GM21737 (cell line): ENCODE measurements at regions not wholly inside any gene's neighbourhood (a gene's known extent, or its start where the extent isn't known, plus 50 kb on each side); places are given as distances from the start of the nearest gene placed in this dataset.
"Not testable (repeated sequence)": the region's sequence is repeated elsewhere in the genome, so short reads cannot be mapped to it uniquely, and the experiment has no call there.

Experiments used
- ATAC-seq: cut with Tn5 transposase; IDR thresholded peaks from one replicate; pipeline ENCODE4 v1.9.1; 2021; ENCODE audit warnings: mild to moderate bottlenecking, moderate library complexity; ENCODE audit not compliant: unreplicated experiment

DNA sequence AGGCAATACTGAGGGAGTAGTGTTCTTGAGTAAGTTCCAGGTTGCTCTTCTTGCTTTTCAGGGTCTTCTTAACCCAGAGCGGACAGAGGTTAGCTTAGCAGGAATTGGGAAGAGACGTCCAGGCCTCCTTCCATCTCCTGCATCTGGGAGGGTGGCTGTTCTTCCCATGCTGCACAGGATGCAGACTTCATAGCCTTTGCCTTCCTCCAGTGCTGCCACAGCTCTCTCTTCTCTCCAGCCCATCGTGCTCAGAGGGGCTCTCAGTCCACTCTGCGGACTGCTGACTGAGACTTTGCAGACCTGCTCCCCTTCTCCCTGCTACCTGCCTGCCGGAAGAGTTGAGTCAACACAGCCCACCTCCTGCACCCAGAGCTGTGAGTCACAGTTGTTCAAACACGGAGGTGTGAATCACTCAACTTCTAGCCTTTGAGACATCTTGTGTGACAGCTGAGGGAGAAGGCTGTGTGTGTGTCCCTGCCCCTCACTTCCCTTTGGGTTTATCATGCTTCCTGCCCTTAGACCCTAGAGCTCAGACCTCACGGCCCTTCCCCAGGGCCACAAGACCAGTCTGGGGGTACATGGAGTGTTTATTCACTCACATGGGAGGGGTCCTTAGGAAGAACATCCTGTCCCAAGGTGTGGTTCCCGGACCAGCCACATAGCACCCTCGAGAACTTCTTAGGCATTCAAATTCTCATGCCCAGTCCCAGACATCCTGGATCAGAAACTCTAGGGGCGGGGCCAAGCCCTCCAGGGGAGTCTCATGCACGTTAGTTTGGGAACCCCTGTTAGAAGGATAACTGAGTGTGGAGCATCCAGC is 158.3 kb upstream of the CACNA1E start:
- ATAC-seq: no peak

DNA sequence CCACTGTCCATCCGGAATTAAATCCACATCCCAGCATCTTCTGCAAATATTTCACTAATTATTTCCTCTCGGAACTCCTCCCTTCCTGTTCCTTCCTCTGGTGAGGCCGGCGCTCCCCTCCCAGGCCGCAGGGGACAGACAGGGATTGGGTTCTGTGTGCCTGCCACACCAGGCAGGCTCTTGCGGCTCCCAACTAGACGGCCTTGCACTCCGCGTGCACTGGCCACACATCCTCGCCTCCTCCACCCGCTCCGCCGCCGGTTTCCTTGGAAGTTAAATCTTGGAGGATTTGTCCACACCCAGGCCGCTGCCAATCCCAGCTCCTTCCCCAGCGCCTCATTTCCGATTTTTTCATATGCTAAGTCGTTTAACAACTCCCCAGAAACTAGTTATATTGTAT is 157.6 kb upstream of the CACNA1E start:
- ATAC-seq: not testable (repeated sequence)

DNA sequence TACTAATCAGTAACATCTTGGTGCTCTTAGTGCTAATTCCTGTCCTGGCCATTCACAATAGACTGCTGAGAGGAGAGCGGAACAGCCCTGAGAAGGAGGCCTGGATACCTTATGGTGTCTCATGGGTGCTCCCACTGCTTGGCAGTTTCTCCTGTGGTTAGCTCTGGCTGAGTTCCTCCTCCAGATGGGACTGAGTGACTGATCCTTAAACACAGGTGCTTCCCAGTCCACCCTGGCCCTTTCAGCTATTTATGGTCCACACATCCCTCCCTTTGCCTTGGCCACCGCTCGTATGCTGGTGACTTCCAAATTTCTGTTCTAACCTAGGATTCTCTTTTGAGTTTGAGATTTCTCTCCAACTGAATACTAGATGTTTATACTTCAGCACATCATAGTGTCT is 157.0 kb upstream of the CACNA1E start:
- ATAC-seq: no peak

DNA sequence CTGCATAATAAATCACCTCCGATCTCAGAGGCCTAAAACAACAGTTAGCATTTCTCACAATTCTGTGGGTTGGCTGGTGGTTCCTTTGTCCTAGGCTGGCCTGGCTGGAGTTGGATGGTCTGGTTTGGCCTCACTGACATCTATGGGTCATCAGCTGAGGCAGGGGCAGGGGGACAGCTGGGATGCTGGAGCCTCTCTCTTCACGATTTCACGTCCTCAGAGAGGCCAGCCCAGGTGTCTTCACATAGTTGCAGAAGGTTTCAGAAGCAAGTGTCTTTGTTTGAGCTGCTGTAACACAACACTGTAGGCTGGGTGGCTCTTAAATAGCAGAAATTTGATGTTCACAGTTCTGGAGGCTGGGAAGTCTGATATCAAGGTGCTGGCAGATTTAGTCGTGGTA is 155.5 kb upstream of the CACNA1E start:
- ATAC-seq: no peak

DNA sequence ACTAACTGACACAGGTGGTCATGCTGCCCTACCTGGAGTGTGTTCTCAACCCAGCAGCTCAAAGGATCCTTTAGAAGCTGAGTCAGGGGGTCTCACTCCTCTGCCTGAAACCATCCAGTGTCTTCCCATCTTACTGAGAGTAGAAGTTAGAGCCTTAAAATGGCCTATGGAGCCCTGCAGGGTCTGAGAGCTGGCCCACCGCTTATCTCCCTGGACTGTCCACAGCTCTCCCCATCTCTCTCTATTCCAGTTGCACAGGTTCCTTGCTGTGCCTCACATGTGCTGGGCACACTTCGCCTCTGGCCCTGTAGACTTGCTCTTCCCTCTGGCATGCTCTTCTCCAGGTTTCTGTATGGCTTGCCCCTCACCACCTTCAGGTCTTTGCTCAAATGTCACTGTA is 148.6 kb upstream of the CACNA1E start:
- ATAC-seq: no peak

DNA sequence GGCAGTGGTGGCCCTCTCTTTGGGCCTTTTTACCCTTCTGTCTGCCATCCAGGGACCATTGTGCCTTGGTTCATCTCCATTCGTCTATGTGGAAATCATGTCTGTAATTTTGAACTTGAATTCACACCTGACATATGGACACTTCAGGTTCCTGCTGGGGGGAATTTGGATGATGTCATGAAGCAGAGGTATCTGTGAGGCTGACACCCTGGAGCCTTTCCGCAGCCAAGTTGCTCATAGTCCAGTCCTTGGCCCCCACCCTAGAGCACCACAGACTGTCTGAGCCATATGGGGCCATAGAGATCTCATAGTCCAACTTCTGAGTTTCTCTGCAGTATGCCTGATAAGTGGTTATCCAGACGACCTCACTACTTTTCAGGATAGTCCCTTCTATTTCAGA is 147.7 kb upstream of the CACNA1E start:
- no peak for ATAC-seq

DNA sequence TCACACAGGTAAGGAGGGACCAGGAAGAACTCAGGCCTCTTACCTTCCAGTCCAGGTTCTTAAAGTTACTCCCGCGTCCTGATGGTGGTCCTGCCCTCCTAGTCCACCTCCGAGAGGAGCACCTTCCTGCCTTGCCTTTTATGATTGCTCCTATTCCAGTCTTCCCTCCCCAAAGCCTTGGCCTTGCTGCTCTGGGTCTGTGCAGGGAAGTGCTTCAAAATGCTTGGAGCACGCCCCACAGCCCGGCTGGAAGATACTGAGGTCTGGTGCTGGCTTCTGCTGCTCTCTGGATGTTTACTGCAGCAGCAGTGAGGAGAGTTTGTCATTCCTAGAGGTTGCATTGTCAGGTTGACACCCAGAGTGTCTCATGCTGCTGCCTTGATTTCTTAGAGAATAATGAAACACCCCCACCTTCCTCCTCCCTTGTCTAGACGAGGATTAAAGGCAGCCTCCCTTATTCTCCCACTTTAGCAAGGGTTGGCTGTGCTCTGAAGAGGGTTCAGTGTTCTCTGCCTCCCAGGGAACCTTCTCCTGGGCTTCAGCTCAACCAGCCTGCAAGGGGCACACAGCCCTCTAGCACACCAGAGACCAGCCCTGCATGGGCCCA is 142.2 kb upstream of the CACNA1E start:
- ATAC-seq: no peak

DNA sequence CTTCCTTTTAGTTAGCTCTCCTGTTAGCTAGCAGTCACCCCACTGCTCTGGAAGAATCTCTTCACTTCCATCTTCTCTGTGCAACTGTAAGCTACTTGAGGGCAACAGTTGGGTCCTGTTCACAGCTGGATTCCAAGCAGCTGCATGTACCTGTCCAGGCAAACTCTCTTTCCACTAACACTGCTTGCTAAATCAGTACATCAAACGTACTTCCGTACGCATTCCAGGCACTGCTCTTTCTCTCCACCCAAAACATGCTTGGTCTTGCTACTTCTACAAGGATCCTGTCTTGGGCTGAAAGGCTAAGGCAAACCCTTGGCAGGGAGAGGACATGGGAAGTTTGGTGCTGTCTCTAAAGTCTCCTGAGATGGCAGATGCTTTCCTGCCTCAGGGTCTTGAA is 139.2 kb upstream of the CACNA1E start:
- no peak for ATAC-seq

DNA sequence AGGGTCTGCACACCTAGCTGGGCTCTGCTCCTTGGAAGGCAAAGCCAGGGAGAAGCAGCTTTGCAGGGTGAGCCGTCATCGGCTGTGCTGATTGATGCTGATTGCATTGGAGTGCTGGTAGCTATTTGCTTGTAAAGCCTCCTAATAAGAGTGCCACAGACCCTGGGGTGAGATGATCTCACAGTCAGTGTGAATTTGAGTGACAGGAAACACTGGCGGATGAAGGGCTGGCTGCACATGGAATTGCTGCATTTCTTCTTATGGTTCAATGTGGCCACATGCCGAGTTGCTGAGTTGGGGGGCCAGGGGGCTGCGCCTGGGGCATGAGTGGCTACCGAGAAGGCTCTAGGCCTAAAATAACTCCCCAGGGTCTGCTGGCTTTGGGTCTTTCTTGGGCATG is 138.2 kb upstream of the CACNA1E start:
- no peak for ATAC-seq

DNA sequence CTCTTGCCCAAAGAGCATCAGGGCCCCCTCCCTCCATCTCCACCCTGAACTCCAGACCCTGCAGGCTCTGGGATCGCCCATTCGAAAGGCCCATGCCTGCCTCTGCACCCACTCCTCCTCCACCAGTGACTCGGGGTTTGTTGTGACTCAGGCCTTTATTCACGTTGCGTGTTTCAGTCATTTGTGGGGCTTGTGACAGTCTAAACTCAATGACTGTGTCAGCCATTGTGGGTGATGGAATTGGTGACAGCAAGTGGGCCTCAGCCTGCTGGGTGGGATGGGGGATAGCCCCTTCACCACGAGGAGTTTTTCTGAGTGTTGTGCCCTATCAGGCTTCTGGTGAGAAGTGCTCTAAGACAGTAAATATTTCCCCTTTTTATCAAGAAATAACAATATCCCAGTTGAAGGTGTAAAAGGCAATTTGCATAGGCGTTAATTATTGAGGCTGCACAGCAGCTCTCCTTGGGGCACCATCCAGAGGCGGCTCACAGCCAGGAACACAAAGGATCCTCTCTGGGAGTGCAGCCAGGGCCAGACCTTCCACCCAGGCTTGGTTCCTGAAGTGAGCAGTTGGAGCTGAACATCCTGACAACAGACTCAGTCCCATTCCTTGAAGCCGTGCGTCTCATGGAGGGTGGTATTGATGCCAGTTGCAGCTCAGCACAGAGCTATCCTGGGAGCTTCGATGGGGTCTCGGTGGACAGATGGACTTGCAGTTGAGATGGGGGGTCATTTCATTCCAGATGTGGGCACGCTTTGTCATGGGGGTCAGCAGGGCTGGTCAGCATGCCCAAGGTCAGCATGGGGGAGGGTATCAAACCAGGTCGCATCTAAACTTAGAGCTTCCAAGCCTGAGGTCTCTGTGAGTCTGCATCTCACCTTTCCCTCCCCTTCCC is 135.6 kb upstream of the CACNA1E start:
- ATAC-seq: no peak

DNA sequence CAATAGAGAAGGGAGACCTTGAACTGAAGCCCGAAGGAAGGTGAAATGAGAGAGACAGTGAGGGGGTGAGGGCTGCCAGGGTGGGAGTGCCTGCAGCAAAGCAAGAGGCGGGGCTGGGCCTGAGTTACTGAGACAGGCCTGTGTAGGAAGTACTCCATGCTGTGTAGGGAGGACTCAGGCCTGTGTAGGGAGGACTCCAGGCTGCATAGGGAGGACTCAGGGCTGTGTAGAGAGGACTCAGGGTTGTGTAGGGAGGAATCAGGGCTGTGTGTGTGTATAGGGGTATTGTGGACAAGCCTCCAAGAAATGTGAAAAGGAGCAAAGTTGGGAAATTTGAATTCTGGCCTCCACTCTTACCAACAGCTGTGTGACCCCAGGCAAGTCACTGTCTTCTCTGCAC is 133.8 kb upstream of the CACNA1E start:
- no peak for ATAC-seq

DNA sequence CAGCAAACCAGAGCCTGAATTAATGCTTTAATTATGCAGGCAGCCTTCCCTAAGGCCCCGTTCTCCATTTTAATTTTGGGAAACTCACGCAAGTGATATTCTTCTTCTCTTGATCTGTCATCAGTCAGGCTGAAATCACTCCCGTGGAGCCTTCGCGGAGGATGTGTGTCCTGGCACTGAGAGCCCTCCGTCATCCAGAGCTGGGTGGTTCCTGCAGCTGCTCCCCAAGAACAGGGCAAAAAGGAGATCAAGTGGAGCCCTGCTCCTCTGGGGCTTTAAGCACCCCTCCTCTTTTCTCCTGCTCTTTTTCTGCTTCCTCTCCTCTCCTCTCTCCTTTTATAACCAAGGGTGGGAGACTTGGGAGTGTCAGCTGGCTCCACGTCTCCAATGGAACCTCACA is 133.2 kb upstream of the CACNA1E start:
- ATAC-seq: no peak

DNA sequence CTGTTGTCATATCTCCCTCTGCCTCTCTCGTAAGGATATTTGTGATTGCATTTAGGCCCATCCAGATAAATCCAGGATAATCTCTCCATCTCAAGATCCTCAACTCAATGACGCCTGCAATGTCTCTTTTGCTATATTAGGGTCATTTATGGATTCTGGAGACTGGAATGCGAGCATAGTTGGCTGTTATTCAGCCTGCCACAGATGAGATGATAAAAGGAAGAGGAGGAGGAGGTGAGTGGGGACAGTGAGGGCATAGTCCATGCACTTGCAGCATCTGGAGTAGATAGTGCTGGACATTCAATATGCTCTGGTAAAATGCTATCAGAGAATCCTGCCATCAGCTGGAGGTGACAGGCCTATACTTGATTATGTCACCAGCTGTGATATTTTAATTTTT is 131.6 kb upstream of the CACNA1E start:
- ATAC-seq: no peak

DNA sequence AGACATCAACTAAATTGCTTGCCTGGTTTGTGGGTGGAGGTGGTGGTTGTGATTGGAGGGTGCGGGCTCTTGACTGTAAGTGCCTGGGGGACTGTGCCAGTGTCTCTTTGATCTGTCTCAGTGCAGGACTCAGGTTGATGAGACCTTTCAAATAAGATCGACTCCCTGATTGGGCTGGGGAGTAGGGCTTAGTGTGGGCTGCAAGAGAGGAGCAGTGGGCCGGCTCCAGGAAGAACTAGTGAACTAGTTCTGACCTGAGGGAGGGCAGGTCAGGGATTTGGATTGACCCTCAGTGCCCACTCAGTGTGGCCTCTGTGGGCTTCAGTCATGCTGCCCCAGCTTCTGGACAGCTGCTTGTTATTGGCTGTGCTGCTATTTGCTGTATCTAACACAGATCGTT is 130.6 kb upstream of the CACNA1E start:
- no peak for ATAC-seq

DNA sequence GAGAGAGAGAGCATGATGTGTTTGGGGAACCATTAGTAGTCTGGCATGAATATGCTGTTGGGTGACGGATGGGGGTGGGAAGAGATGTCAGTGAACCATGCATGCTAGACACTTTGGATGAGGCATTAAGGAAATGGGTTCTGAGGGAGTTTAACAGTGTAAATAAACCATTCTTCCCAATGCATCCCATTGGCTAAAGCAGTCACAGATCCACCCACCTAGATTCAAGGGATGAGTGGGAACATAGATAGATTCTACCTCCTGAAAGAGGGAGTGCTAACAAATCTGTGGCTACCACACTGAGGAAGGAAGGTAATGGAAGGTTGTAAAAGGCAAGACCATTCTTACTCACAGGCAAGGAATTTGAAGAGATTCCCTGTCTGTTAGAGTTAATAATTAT is 129.8 kb upstream of the CACNA1E start:
- ATAC-seq: no peak

DNA sequence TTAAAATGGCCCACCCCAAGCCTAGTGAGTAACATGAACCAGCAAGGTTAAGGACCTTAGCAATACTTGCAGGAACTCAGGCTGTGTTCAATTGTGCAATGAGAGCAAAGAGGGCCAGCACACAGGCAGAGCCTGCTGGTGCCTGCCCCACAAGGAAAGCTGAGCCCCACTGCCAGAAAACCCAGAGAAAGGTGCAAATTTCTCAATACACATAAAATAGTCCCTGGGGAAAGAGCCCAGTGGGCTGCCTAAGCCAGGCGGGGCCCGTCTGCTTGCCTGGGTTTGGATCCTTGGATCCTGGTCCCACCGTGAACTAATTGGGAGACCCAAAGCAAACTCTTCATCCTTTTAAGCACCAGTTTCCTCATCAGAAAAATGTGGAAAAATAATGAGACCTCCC is 128.5 kb upstream of the CACNA1E start:
- ATAC-seq: no peak

DNA sequence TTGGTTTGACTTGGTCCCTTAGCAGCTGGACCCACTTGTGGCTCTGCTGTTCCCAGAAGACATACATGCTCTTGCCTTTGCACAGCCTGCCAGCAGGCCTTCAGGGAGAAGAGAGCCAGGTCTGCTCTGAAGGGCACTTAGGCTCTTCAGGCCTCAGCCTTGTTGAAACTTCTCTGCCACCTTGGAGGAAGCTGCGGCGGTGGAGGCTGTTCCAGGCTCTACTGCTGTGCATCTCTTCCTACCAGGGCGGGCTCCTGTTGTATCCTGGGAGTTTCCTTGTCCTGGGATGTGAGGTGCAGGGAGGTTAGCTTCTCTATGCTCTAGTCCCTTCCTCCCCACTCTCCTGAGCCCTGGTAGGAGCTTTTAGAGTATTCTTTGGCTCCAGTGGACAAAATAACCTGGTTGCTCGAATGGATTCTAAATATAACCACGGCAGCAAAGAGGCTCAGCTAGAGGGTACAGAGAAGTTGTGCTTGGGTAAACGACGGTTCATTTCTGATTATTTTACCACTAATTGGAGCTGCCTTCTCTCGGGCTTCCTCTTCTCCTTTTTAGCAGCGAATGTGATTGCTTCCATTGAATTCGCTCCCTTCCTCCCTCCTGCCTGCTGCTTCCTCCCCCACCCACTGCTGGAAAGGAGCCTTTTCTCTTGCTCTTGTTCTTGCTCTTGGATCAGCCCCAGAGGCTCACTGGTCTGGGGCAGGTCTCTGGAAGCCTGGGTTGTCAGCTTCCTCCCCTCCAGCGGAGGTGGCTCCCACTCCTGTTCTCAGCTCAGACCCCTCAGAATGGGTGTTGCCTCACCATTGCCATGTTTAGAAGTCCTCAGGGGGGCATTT is 126.6 kb upstream of the CACNA1E start:
- no peak for ATAC-seq

DNA sequence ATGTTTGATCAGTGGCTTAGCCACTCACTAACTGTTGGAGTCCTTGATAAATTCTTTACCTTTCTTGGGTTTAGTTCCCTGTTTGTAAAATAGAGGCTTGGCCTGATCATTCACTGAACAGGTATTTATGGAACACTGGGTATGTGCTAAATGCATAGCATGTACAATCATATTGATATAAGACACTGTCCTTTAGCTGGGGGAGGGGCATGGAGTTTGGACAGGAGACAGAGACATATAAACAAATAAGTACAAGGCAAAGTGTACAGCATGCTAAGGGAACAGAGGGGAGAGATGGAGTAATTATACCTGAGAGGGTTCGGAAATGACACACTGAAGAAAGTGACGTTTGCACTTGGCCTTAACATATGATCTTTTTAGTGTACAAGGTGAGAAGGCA is 124.3 kb upstream of the CACNA1E start:
- no peak for ATAC-seq

DNA sequence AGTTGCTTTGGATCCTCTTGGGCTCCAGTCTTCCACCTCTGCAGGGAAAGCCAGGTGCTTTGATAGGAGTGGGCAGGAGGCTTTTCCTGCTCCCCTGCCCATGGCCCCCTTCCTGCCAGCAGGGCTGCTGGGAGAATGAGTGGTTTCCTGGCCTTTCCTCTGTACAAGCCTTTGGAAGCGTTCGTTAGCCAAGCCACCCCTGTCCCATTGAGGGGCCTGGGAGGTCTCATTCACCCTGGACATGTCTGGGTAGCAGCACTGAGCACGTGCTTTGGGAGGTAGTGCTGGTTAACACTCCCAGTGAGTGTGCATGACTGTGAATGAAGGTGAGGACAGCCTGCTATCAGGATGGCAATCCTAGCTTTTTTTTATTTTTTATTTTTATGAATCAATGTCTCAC is 118.5 kb upstream of the CACNA1E start:
- ATAC-seq: no peak

DNA sequence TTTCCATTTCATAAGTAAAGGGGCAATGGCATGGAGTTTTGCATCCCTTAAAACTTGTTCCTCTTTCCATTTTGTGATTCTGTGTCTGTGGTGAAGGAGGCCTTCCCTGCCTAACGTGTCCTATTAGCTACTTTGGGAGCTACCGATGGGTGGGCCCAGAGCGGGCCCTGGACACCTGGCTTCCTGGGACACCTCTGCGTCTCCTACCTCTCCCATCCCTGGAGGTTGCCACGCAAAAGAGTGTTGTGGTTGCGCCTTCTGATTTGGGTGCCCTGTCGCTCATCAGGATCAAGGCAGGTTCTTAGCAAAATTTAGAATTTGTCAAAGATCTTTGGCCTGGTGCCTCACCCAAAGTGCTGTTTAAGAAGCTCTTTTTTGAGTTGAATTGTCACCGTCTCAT is 116.4 kb upstream of the CACNA1E start:
- no peak for ATAC-seq

DNA sequence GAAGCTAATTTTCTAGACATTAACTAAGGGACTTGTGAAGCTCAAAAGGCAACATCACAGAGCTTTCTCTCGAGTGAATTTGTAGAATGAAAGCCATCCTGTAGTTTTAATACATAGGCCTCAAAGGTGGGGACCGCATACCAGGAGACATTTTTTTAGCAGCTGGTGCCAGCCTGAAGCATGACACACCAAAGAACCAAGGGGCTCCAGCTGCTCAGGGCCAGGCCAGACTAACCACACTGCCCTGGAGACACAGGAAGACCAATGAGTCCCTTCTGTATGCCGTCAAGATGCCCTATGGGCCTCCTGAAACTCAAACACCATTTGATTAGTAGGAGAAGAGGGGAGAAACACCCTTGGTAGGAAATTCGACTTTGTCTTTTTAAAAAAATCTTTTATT is 113.9 kb upstream of the CACNA1E start:
- no peak for ATAC-seq
